GM12873 (cell line): ENCODE measurements at regions not wholly inside any gene's neighbourhood (a gene's known extent, or its start where the extent isn't known, plus 50 kb on each side); places are given as distances from the start of the nearest gene placed in this dataset.

Source experiments
- TF ChIP-seq, protein P1 (sequence below): IDR thresholded peaks from 2 replicates; pipeline ENCODE4 v1.5.1; 2012; ENCODE audit warnings: low read depth, mild to moderate bottlenecking, moderate library complexity, low read length, control low read depth; ENCODE audit not compliant: insufficient read depth; ENCODE audit errors: missing control alignments

- TF ChIP-seq, protein P1, sequence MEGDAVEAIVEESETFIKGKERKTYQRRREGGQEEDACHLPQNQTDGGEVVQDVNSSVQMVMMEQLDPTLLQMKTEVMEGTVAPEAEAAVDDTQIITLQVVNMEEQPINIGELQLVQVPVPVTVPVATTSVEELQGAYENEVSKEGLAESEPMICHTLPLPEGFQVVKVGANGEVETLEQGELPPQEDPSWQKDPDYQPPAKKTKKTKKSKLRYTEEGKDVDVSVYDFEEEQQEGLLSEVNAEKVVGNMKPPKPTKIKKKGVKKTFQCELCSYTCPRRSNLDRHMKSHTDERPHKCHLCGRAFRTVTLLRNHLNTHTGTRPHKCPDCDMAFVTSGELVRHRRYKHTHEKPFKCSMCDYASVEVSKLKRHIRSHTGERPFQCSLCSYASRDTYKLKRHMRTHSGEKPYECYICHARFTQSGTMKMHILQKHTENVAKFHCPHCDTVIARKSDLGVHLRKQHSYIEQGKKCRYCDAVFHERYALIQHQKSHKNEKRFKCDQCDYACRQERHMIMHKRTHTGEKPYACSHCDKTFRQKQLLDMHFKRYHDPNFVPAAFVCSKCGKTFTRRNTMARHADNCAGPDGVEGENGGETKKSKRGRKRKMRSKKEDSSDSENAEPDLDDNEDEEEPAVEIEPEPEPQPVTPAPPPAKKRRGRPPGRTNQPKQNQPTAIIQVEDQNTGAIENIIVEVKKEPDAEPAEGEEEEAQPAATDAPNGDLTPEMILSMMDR = no peak
These were observed 120.8 kb upstream of the TMEM18 start for GRCh38 chr2:797993-798392.

GRCh38 chr2:797556-797955 lies 120.3 kb upstream of the TMEM18 start:
- TF ChIP-seq, protein P1 = no peak

DNA sequence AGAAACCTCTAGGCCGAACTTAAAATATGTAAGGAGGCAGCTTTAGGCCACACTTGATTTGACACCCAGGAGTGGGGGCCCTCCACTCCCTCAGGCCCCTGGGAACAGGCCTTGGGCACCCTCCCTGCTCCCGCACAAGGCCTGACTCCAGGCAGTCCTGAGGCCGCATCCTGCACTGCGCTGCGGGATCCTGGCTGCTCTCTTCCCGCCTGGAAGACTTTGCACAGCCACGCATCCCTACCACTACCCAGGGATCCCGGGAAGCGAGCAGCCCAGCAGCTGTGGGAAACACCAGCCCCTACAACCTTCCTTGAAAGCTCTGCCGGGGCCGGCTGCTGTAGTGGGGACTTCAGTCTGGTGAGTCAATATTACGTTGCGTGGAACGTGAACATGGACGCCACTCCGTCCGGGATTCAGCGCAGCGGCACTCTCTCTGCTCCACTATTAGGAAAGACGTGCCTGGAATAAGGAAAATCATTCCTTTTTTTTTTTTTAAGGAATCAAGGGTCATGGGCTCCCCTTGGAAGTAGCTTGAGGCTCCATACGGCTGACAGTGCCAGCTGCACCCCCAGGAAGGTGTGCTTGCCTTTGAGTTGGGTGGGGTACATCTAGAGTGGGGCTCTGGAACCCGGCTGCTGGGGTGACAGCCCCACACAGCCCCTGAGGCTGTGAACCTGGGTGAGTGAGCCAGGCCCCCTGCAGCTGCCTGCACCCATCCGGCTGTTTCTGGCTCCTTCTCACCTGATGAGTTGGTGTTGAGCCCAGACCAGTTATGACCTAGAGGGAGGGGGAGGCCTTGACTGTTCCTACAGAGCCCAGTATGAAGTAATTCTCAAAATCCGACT lies 119.2 kb upstream of the TMEM18 start:
- TF ChIP-seq, protein P1 = no peak

GRCh38 chr2:795531-796041 lies 118.4 kb upstream of the TMEM18 start:
- TF ChIP-seq, protein P1 = no peak

- TF ChIP-seq, protein P1 = no peak
These were observed 117.5 kb upstream of the TMEM18 start for GRCh38 chr2:794554-795241.

DNA sequence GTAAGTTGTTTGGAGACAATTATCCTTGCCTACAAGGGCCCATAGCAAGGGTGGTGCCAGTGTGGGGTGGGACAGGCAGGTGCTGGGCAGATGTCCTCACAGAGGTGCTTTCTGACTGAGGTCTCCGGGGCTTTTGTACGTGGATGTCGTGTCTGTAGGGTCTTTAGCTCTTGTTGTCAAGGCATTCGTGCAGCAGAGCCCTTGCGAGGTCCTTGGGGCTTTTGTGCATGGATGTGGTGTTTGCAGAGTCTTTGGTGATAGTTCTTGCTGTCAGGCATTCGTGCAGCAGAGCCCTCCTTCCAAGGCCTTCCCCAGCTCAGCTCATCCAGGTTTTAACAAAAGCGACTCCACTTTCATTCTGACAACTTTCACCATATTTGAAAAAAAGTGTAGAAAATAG lies 116.0 kb upstream of the TMEM18 start:
- TF ChIP-seq, protein P1 = no peak

- TF ChIP-seq, protein P1 = no peak
These were observed 115.5 kb upstream of the TMEM18 start for GRCh38 chr2:792687-793086.
